T-helper 1 cell (primary cell): ENCODE measurements at regions not wholly inside any gene's neighbourhood (a gene's known extent, or its start where the extent isn't known, plus 50 kb on each side); places are given as distances from the start of the nearest gene placed in this dataset.
"Not testable (repeated sequence)": the region's sequence is repeated elsewhere in the genome, so short reads cannot be mapped to it uniquely, and the experiment has no call there.

ENCODE experiments used
- DNase-seq, 5 donors: peaks; one replicate each; pipeline ENCODE4 v3.0.0-alpha.2; 2012 to 2020

DNA sequence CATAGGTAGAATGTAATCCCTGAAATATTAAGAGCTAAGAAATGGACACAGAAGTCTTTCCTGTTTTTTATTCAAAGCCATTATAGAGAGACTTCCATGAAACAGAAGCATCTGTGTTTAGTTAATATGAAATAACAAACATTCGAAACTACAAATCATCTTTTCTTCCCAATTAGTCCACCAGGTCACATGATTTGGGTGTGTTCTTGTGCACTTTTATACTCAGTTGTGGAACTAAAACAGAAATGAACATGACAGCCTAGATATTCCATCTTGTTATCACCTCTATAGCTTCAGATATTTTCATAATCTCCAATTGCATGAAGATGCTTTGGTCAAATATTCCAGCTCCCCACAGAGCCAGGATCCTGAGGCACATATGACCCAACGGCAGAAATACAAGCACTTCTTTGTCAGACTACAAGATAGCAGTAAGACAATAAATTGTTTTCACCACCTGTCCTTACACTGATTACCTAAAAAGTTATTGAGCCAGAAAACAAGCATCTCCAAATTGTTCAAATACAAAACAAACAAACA is 116.8 kb upstream of the BEND6 start:
- no peak for DNase-seq

DNA sequence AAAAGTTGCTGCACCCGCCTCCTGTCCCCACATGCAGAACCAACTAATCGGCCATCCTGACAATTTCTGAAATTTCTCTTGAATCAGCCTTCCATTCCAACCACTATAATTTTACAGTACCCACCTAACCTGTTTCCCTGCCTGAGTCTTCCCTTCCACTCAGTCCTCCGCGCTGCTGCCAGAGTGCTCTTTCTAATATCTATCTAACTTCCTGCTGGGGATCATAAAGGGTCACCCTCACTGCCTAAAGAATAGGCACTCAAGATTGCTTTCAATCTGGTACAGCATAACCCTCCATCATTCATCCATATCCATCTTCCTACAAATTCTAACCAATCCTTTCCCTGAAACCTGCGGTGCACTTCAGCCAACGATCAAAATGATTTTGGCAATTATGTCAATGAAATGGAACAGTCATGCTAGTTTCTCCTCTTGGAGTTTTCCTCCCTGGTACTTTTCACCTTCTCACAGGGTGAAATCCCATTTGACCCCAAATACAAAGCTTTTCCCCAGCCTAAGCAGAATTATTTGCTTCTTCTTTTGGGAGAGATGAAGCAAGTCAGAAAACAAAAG is 117.5 kb upstream of the BEND6 start:
- no peak for DNase-seq

DNA sequence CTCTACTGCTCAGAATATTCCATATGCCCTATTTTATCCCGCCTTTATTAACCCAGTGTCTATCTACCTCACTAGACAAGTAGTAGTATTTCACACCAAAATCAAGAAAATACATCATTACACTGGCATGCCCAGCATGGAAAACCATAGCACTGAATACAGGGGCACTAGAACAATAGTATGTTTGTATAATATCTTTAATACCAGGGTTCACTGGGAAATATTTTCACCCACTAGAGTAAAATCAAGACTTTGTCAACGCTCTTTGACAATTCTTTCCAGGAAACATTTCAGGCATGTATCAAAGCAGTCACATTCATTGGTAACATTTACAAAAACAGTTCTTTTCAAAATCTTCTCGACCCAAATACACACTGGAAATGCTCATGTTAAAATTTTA is 119.3 kb upstream of the BEND6 start:
- no peak for DNase-seq

DNA sequence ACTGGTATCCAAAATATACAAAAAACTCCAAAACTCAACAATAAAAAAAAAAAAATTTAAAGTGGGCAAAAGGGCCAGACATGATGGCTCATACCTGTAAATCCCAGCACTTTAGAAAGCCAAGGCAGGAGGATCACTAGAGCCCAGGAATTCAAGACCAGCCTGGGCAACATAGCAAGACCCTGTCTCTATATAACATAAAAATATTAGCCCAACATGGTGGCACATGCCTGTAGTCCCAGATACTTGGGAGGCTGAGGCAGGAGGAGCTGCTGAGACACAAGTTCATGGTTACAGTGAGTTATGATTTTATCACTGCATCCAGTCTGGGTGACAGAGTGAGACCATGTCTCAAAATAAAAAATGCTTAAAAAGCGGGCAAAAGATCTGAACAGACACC is 121.0 kb upstream of the BEND6 start:
- no peak for DNase-seq

DNA sequence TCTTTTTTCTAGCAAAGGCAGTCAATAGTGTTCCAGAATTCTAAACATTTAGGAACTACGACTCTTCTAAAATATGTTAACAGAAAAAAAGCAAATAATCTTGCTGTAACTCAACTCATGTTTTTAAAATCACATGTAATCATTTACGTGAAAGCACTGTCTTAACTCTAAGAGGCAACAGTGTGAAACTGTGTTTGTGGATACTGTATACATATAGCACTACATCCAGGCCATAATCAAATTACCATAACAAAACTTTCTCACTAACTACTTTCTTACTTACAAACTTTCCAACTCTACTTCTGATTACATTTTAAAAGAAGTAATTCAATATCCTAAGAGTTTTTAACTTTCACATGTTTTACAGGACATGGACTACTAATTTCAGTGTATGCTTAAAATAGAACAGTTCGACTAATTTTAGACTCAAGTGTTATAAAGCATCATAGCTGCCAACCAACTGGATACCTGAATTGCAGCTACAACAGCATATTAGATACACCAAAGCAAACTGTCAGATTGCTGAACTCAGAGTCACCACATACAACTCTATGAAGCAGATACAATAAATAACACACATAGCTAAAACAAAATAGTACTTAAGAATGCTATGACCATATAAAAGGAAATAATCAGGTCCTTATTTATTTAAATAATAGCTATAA is 121.6 kb upstream of the BEND6 start:
- no peak for DNase-seq

DNA sequence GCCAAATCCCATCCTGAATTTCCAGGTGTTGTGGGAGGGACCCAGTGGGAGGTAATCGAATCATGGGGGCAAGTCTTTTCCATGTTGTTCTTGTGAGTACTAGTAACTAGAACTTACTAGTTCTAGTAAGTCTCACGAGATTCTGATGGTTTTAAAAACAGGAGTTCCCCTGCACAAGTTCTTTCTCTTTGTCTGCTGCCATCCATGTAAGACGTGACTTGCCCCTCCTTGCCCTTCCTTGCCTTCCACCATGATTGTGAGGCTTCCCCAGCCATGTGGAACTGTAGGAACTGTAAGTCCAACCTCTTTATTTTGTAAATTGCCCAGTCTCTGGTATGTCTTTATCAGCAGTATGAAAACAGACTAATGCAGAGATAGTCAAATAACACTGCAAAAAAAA is 122.7 kb upstream of the BEND6 start:
- DNase-seq, result no peak

DNA sequence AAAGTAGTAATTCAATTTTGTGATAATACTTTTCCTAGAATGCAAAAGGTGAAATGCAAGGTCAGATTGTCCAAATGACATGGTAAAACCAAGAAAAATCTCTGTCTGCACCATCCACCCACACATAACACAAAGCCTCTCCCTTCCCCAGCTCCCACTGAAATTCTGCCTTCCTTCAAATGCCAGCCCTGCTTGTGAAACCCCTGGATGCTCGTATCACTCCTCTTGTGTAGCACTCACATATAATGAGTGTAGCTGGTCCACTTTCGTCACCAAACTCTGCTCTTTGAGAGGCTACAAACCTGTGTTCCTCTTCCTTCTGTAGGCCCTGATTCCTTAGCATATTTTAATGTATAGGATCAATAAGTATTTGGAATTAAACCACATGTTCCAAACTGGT is 123.6 kb upstream of the BEND6 start:
- no peak for DNase-seq

DNA sequence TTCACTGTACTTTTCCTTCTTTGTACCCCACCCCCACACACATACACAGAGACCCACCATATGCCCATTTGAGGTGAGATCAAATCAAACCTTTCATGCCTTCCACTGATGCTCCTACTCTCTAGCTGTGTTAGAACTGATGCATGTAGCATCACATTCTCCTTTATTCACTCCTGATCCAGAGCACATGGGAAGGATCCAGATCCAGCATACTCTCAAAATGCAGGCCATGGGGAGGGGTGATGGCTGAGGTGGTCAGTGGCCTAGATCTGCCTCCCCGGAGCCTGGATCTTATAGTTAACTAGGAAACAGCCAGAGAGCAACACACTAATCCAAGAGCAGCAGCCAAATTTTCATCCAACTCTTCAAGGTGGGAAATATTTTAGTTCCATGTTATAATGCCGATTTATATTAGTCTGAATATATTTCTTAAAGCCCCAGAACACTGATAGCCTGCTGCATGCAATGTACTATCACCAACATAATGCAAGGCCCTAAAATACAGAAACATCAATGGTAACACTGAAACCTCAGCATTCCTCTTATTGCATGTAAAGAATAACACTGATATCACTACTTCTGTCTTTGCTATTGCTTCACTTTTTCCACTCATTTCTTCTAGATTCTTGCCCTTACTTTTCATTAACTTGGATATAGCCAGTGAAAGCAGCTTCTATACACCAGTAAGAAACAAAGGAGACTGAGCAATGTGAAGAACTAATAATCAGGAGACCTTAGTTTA is 126.8 kb upstream of the BEND6 start:
- DNase-seq, result no peak

DNA sequence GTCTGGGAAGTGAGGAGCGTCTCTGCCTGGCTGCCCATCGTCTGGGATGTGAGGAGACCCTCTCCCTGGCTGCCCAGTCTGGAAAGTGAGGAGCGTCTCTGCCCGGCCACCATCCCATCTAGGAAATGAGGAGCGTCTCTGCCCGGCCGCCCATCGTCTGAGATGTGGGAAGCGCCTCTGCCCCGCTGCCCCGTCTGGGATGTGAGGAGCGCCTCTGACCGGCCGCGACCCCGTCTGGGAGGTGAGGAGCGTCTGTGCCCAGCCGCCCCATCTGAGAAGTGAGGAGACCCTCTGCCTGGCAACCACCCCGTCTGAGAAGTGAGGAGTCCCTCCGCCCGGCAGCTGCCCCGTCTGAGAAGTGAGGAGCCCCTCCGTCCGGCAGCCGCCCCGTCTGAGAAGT is 130.5 kb upstream of the BEND6 start:
- DNase-seq, result not testable (repeated sequence)

DNA sequence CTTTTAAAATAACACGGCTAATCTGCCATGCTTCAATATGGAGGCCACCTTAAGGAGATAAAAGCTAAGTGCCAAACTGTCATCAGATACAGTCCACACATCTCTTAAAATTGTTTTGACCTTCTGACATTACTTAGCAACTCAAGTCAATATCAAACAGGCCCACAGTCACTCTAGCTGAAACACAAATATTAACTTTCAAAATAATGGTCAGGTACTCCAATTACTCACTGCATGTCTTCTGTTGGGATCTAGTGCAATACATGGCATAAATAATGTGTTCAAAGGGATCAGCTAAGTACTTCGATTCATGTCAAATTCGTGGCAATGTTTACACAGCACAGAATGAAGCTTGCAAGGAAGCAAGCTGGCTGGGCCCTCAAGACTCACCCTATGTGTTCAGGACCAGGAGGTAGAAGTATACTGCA is 133.9 kb upstream of the BEND6 start:
- DNase-seq, result no peak

DNA sequence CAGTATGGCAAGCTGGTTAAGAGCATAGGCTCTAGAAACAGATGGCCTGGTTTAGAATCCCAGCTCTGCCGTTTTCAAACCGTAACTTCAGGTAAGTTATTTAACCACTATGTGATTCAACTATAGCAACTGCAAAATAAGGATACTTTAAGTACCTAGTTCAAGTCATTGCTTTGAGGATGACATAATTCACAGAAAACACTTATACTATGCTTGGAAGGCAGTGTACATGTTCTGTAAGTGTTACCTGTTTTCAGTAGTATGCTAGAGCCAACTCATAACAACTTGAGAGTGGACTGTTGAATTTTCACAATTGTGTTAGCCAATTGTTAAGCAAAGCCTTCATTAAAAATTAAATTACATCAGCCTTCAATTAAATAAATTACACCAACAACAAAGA is 134.8 kb upstream of the BEND6 start:
- no peak for DNase-seq

DNA sequence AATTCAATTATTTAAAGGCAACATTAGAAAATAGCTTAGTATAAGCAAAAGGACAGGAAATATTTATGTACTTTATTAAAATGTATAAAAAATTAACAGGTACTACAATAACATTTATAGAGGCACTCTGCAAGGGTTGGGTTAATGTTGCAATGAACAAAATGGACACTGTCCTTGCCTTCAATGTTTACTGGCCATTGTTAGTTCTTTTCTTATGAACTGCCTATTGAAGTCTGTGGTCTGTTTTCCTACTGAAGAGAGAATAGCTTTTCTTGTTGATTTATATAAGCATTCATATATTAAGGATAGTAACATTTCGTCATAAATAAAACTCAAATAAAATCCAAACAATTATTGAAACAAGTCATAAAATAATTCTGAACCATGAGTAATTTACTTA is 135.3 kb upstream of the BEND6 start:
- DNase-seq, result no peak

DNA sequence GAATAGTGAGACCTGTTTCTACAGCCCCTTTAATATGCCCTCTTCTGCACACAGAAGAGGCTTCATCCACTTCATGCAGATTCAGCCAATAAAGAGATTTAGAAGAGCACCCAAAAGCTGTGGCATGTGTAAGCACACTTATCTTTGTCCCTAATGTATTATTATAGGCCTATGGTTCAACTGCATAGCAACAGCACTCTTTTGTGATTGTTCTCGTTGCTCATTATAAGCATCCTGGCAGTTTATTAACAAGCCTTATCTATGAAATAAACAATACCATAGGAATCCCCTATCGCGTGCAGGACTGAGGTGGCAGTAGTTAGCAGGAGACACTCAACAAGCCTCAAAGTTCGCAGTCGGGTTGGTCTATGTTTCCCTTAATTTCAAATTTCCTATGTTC is 138.5 kb upstream of the BEND6 start:
- DNase-seq, result no peak

DNA sequence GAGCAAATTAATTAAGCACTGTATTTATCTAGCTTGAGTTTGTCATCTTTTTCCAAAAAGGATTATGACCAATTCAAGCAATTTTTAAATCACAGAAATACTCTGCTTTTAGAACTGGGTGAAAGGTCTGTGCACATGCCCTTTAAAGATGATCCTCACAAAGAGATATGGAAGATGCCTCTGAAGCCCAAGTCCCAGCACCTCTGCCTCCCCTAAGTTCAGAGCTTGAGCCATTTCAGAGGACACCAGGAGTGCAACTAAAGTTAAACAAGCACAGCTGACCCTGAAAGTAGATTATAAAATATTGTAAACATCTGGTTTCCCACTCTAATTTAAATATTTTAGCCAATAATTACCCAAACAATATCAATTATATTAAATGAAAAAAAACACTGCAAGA is 139.5 kb upstream of the BEND6 start:
- no peak for DNase-seq

DNA sequence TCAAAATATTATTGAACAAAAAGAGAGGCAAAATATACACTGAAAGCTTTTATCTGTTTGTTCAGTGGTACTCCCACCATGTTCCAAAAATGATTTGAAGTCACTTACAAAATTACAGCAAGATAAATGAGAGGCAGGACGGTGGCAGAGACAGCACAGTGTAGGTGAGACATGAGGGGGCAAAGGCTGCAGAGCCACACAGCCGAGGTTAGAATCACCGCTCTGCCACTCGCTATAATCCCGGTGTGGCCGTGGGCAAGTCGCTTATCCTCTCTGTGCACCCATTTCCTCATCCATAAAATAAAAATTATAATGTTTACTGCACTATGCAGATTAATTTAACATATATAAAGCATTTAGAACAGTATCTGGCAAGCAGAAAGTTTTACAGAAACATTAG is 140.1 kb upstream of the BEND6 start:
- DNase-seq, result no peak

DNA sequence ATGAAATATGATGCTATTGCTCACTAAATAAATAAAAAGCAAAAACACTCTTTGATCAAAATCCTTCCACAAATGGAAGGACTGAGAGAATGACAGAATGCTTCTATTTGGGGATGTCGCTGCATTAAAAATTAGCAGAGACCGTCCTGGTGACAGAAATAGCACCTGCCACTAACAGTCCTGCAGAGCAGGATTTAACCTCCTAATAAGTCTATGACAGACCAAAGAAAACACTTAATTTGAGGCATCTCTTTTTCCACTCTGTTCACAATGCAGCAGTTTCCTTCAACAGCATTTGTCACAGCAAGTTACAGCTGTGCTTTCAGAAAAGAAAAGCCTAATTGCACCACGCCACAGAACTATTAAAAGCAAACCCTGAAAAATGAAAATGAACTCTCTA is 140.6 kb upstream of the BEND6 start:
- DNase-seq, result no peak

DNA sequence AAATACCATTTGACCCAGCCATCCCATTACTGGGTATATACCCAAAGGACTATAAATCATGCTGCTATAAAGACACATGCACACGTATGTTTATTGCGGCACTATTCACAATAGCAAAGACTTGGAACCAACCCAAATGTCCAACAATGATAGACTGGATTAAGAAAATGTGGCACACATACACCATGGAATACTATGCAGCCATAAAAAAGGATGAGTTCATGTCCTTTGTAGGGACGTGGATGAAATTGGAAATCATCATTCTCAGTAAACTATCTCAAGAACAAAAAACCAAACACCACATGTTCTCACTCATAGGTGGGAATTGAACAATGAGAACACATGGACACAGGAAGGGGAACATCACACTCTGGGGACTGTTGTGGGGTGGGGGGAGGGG is 142.1 kb upstream of the BEND6 start:
- not testable (repeated sequence) for DNase-seq

DNA sequence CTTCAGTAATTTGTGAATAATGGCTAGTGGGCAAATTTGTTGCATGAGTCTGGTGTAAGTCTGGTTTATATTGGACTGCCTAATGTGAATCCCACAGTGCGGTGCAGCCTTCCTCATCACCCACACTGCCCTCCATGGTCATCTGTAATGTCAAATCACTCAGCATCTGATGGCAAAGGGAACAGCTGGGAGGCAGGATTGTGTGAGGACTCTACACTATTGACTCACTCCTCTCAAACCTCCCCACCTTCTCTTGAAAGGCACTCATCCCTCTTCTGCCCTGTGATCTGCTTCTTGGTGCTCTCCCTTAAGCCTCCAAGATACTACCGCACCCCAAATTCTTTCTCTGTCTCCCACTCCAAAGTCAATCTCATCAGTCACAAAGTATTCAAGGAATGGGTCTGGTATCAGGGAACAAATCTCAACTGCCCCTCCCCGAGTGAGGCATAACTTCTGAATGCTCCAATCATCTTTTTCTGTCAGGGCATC is 146.0 kb upstream of the BEND6 start:
- no peak for DNase-seq

DNA sequence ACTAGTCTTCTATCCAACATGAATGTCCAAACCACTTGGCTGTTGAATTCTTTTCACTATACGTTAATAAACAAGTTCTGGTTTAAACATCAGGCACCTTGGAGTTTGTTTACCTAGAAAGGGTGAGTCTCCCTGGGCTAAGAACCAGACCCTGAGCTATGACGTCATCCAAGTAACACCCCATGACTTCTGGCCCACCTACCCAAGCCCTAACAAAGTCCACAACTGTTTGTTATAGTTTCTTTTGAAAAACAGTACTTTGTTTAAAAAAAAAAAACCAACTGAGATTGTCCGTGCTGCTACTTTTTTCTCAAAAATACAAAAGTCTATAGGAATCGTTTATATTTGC is 146.9 kb upstream of the BEND6 start:
- no peak for DNase-seq

DNA sequence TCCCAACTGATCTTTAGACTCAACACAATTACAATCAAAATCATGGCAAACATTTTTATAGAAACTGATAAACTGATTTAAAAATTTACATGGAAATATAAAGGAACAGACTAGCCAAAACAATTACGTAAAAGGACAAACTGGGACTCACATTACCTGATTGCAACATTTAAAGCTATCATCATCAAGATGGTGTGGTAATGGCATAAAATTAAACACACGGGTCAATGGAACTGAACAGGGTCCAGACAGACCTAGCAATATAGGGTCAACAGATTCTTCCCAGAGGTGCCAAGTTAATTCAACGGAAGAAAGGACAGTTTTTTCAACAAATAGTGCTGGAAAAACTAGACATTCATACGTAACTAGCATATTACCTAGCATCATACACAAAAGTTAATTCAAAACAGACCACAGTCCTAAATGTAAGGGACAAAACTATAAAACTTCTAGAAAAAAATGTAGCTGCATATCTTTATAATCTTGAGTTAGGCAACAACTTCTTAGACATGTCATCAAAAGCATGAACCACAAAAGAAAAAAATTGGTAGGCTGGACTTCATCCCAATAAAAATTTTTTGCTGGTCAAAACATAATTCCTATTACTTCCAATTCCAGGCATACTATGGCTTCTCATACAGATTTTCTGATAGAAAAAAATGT is 147.4 kb upstream of the BEND6 start:
- no peak for DNase-seq

DNA sequence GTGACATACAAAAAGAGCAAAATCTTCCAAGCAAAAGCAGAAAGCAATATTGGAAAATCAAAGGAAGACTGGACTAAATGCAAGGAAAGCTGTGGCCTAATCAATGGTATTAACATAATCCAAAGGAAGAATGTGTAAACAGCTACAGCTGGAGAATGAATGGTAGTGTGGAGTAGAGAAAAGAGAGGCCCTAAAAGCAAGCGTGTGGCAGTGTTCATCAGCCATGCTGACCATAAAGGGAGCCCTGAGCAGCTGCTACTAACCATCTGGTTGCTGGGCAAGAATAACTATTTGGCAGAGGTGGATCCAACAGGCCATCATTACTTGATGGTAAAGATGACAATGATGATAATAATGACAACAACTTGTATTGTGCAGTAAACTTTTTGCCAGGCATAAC is 148.5 kb upstream of the BEND6 start:
- no peak for DNase-seq

DNA sequence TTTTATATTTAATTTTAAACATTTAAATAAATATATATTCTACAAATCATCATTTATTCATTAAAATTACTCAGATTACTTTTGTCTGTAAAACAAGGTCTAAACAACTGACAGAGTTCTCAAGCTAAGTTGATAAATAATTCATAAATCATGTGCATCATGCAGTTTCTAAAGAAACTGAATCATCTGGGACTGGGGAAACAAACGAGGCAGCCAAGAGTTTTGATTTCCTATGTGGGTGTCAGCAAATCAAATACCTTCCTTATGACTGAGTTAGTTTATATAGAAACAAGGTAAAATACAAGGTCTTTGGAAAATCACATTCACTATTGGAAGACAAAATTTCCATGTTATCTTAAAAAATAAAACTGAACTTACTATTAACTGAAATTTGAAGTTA is 149.9 kb upstream of the BEND6 start:
- DNase-seq, result no peak

DNA sequence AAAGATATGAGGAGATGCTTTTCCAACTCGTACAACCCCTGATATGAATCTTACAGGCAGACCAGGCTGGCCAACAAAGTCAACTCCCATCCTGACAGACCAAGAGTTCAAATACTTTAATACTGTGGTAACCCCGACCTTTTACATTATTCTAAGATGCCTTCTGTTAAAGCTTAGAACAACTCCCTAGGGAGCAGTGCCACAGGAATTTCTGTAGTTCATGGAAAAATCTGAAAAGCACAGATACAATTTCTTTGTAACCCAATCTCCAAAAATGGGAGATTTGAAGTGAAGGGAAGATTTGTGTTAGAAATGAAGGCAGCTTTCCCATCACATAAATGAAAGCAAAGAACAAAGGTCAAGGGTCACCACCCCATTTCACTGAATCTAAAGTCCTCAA is 151.3 kb upstream of the BEND6 start:
- DNase-seq, result no peak

DNA sequence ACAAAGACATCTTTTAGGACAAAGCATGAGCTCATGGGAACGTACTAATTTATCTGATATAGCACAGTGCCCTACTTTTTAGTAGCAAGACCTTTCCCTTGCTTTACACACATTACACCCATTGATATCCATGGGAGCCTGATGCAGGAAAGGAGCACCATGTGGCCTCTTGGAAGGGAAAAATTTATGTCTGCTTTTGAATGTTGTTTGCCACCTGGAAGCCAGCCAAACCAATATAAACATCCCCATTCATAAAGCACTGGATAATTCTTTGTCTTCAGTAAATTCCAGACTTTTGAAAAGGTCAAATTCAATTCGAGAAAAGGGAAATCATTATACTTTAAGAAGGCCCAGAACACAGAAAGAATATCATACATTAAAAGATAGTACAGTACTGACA is 152.3 kb upstream of the BEND6 start:
- DNase-seq, result no peak
